ENCODE measurements at regions not wholly inside any gene's neighbourhood (a gene's known extent, or its start where the extent isn't known, plus 50 kb on each side); places are given as distances from the start of the nearest gene placed in this dataset.

DNA sequence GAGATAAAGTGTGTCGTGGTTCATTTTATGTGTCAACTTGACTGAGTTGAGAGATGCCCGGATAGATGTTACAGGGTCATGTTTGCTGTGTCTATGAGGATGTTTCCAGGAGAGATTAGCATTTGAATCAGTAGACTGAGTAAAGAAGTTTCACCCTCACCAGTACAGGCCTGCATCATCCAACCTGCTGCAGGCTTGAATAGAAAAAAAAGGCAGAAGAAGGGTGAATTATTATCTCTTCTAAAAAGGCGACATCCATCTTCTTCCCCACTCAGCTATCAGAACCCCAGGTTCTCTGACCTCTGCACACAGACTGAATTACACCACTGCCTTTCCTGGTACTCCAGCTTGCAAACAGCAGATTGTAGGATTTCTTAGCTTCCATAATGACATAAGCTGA lies 1293.7 kb upstream of the FLRT2 start:
- no TSS peak for BruUV-seq (replicated peaks)
- H3K36me3 Mint-ChIP-seq (ENCODE audit: insufficient read depth, unreplicated experiment) = no peaks in the 10 kb centered on the region
- TF ChIP-seq, protein P1, sequence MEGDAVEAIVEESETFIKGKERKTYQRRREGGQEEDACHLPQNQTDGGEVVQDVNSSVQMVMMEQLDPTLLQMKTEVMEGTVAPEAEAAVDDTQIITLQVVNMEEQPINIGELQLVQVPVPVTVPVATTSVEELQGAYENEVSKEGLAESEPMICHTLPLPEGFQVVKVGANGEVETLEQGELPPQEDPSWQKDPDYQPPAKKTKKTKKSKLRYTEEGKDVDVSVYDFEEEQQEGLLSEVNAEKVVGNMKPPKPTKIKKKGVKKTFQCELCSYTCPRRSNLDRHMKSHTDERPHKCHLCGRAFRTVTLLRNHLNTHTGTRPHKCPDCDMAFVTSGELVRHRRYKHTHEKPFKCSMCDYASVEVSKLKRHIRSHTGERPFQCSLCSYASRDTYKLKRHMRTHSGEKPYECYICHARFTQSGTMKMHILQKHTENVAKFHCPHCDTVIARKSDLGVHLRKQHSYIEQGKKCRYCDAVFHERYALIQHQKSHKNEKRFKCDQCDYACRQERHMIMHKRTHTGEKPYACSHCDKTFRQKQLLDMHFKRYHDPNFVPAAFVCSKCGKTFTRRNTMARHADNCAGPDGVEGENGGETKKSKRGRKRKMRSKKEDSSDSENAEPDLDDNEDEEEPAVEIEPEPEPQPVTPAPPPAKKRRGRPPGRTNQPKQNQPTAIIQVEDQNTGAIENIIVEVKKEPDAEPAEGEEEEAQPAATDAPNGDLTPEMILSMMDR (IDR thresholded peaks at IDR 0.05; ENCODE audit: unreplicated experiment) = no peak
- no peak for DNase-seq (ENCODE audit: unreplicated experiment)
- intact Hi-C loops (cut with micrococcal nuclease) = no loop called here
- H3K27ac Mint-ChIP-seq (ENCODE audit: low read depth, unreplicated experiment) = no peak overlapping the region
- H3K9me3 Mint-ChIP-seq (ENCODE audit: unreplicated experiment) = no peaks in the 10 kb centered on the region
- ChIA-PET POLR2A (no interaction called here), CTCF (no interaction called here)
- no peaks in the 10 kb centered on the region for H3K4me1 Mint-ChIP-seq (ENCODE audit: insufficient read depth, unreplicated experiment)
- H3K27me3 Mint-ChIP-seq (ENCODE audit: insufficient read depth, unreplicated experiment) = no peaks in the 10 kb centered on the region
- no peak overlapping the region for H3K4me3 Mint-ChIP-seq (ENCODE audit: unreplicated experiment)

DNA sequence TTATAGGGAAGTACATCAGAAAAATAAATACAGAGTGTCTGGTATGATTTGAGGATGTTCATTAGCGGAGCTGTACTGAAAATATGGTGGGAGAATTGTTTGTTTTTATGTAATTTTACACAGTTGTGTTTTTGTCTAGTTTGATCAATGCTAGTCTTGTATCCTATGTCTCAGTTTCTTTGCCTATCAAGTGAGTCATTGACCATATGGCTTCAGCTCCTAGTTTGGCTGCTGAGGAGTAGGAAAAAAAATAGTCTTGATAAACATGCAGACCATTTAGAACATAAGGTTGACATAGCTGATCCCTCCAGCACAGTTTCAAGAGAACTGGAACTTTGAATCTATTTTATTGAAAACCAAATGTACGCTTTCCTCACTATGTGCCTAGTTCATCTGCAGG lies 1292.1 kb upstream of the FLRT2 start:
- CTCF ChIA-PET = no interaction called here
- POLR2A ChIA-PET = no interaction called here
- DNase-seq (ENCODE audit: unreplicated experiment) = no peak
- Mint-ChIP-seq H3K4me3 (ENCODE audit: unreplicated experiment) (no peak overlapping the region), H3K9me3 (ENCODE audit: unreplicated experiment) (no peaks in the 10 kb centered on the region), H3K36me3 (ENCODE audit: insufficient read depth, unreplicated experiment) (no peaks in the 10 kb centered on the region), H3K27me3 (ENCODE audit: insufficient read depth, unreplicated experiment) (no peaks in the 10 kb centered on the region), H3K4me1 (ENCODE audit: insufficient read depth, unreplicated experiment) (no peaks in the 10 kb centered on the region), H3K27ac (ENCODE audit: low read depth, unreplicated experiment) (no peak overlapping the region)
- TF ChIP-seq, protein P1 (IDR thresholded peaks at IDR 0.05; ENCODE audit: unreplicated experiment) = no peak
- no TSS peak for BruUV-seq (replicated peaks)
- intact Hi-C loops (cut with micrococcal nuclease) = no loop called here

DNA sequence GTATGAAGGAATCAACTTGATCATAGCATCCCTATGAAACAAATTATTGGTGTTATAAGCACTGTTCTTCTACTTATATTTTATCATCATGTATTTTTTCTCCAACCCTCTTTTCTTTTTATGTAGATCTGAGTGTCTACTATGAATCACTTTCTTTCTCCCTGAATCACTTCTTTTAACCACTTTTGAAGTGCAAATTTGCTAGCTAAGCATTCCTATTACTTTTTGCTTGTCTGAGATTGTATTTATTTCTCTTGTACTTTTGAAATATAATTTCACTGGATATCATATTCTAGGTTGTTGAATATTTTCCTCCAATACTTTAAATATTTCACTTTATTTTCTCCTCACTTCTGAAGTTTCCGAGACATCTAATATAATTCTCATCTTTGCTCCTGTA lies 1282.3 kb upstream of the FLRT2 start:
- H3K4me3 Mint-ChIP-seq (ENCODE audit: unreplicated experiment) = no peak overlapping the region
- POLR2A ChIA-PET = interaction anchor here (0.6 kb wide), 1 partner anchor 35 kb away, joined by 3 read pairs; no protein-coding TSS in a partner anchor

DNA sequence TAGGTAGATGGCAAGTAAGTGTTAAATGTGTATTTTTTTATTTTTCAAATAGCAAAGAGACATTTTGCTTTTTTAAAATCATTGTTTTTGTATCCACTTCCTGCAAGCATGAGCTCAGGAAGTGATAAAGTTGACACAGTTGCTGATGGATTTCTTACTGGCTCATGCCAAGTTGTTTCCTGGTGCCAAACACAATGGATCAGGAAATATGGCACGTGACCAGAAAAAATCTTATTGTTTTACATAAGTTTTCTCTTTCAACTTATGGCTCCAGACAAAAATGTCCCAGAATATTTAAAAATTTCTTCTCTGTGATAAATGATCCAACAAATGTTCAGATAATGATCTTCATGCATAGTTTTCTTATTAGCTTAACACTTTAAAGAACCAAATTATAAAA lies 1279.1 kb upstream of the FLRT2 start:
- Mint-ChIP-seq H3K4me1 (ENCODE audit: insufficient read depth, unreplicated experiment) (no peaks in the 10 kb centered on the region), H3K27me3 (ENCODE audit: insufficient read depth, unreplicated experiment) (no peaks in the 10 kb centered on the region), H3K36me3 (ENCODE audit: insufficient read depth, unreplicated experiment) (no peaks in the 10 kb centered on the region), H3K27ac (ENCODE audit: low read depth, unreplicated experiment) (no peak overlapping the region), H3K9me3 (ENCODE audit: unreplicated experiment) (no peaks in the 10 kb centered on the region), H3K4me3 (ENCODE audit: unreplicated experiment) (no peak overlapping the region)
- ChIA-PET CTCF (no interaction called here), POLR2A (no interaction called here)
- intact Hi-C loops (cut with micrococcal nuclease) = no loop called here
- no TSS peak for BruUV-seq (replicated peaks)
- no peak for DNase-seq (ENCODE audit: unreplicated experiment)
- TF ChIP-seq, protein P1 (IDR thresholded peaks at IDR 0.05; ENCODE audit: unreplicated experiment) = no peak

More for the DNA sequence above, 1282.3 kb upstream of the FLRT2 start:
- no peaks in the 10 kb centered on the region for H3K4me1 Mint-ChIP-seq (ENCODE audit: insufficient read depth, unreplicated experiment)
- H3K9me3 Mint-ChIP-seq (ENCODE audit: unreplicated experiment) = peaks cover 9% of the 10 kb centered on the region
- no peaks in the 10 kb centered on the region for H3K27me3 Mint-ChIP-seq (ENCODE audit: insufficient read depth, unreplicated experiment)
- no peak overlapping the region for H3K27ac Mint-ChIP-seq (ENCODE audit: low read depth, unreplicated experiment)
- H3K36me3 Mint-ChIP-seq (ENCODE audit: insufficient read depth, unreplicated experiment) = no peaks in the 10 kb centered on the region
- no TSS peak for BruUV-seq (replicated peaks)
- CTCF ChIA-PET = interaction anchor here (0.6 kb wide), 1 partner anchor 94 kb away, joined by 5 read pairs; no protein-coding TSS in a partner anchor
- no peak for DNase-seq (ENCODE audit: unreplicated experiment)
- intact Hi-C loops (cut with micrococcal nuclease) = no loop called here
- TF ChIP-seq, protein P1 (IDR thresholded peaks at IDR 0.05; ENCODE audit: unreplicated experiment) = no peak
